DND-41 (cell line): ENCODE measurements at regions not wholly inside any gene's neighbourhood (a gene's known extent, or its start where the extent isn't known, plus 50 kb on each side); places are given as distances from the start of the nearest gene placed in this dataset.

Experiments
- CTCF ChIP-seq: IDR thresholded peaks from 2 replicates; pipeline ENCODE4 v1.5.1; 2012; ENCODE audit warnings: borderline replicate concordance, low read length, moderate library complexity, mild to moderate bottlenecking; ENCODE audit not compliant: poor library complexity, severe bottlenecking; ENCODE audit errors: extremely low read depth
- EZH2 ChIP-seq: IDR thresholded peaks from 3 replicates; pipeline ENCODE4 v1.6.1; 2012; ENCODE audit warnings: borderline replicate concordance, low read depth, mild to moderate bottlenecking, moderate library complexity, low read length, inconsistent platforms; ENCODE audit not compliant: severe bottlenecking

GRCh38 chr10:78781251-78781913, 287.4 kb upstream of the ZMIZ1 start:
- no peak for TF ChIP-seq CTCF
- no peak for TF ChIP-seq EZH2
